ENCODE measurements at regions not wholly inside any gene's neighbourhood (a gene's known extent, or its start where the extent isn't known, plus 50 kb on each side); places are given as distances from the start of the nearest gene placed in this dataset.

GRCh38 chr3:102593812-102594602, 159.2 kb downstream of the ZPLD1 start:
- no peak for DNase-seq
- in situ Hi-C loops (cut with HindIII; ENCODE audit: low pct_ligation_motif_present, low pct_unique_long_range_greater_than_20kb, low sequenced_read_pairs): no loop called here

GRCh38 chr3:102595057-102595456, 160.2 kb downstream of the ZPLD1 start:
- in situ Hi-C loops (cut with HindIII; ENCODE audit: low pct_ligation_motif_present, low pct_unique_long_range_greater_than_20kb, low sequenced_read_pairs): no loop called here

GRCh38 chr3:102599819-102600576, 165.2 kb downstream of the ZPLD1 start:
- DNase-seq: no peak
- in situ Hi-C loops (cut with HindIII; ENCODE audit: low pct_ligation_motif_present, low pct_unique_long_range_greater_than_20kb, low sequenced_read_pairs): no loop called here

More at GRCh38 chr3:102595057-102595456, 160.2 kb downstream of the ZPLD1 start:
- DNase-seq: no peak

GRCh38 chr3:102605153-102605552, 170.3 kb downstream of the ZPLD1 start:
- in situ Hi-C loops (cut with HindIII; ENCODE audit: low pct_ligation_motif_present, low pct_unique_long_range_greater_than_20kb, low sequenced_read_pairs): no loop called here
- no peak for DNase-seq

GRCh38 chr3:102608875-102609274, 174.1 kb downstream of the ZPLD1 start:
- in situ Hi-C loops (cut with HindIII; ENCODE audit: low pct_ligation_motif_present, low pct_unique_long_range_greater_than_20kb, low sequenced_read_pairs): no loop called here
- no peak for DNase-seq

- DNase-seq: no peak
- in situ Hi-C loops (cut with HindIII; ENCODE audit: low pct_ligation_motif_present, low pct_unique_long_range_greater_than_20kb, low sequenced_read_pairs): no loop called here
Observed at GRCh38 chr3:102614021-102614569, 179.3 kb downstream of the ZPLD1 start.

GRCh38 chr3:102614585-102614984, 179.8 kb downstream of the ZPLD1 start:
- no peak for DNase-seq
- in situ Hi-C loops (cut with HindIII; ENCODE audit: low pct_ligation_motif_present, low pct_unique_long_range_greater_than_20kb, low sequenced_read_pairs): no loop called here

DNA sequence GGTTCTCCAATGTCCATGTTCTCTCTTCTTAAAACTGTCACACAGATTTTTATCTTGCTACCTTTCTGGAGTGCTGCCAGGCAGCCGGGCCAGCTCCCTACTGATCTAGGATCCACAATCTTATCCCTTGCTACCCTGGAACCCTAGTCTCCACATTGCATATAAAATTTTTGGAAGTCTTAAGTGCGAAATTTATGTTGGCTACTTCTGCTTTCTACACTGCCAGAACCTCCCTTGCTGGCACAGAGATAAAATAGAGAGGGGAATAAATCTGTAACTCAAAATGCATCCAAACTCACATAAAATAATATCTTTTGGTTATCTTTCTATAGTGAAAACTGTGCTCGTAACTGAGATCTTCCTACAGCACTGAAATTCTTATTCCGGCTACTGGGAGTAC, 182.6 kb downstream of the ZPLD1 start:
- DNase-seq: no peak
- in situ Hi-C loops (cut with HindIII; ENCODE audit: low pct_ligation_motif_present, low pct_unique_long_range_greater_than_20kb, low sequenced_read_pairs): no loop called here

- in situ Hi-C loops (cut with HindIII; ENCODE audit: low pct_ligation_motif_present, low pct_unique_long_range_greater_than_20kb, low sequenced_read_pairs): no loop called here
- DNase-seq: no peak
Observed at GRCh38 chr3:102619361-102619760, 184.5 kb downstream of the ZPLD1 start.

DNA sequence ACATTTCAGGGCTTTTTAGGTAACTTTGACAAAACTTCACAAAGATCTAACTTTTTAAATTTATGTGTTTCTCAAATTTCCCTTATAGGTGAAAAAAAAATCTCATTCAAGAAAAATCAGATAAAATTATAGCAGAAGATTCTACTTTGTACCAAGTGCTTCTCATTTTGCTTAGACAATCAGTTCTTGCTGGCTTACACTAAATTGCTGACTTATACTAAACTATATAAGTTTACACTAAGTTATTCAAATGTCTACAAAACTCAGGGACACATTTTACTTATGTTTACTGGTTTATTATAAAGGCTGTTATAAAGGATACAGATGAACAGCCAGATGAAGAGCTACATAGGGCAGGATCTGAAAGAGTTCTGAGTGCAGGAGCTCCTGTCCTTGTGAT, 195.1 kb downstream of the ZPLD1 start:
- in situ Hi-C loops (cut with HindIII; ENCODE audit: low pct_ligation_motif_present, low pct_unique_long_range_greater_than_20kb, low sequenced_read_pairs): no loop called here
- DNase-seq: no peak

- DNase-seq: no peak
- in situ Hi-C loops (cut with HindIII; ENCODE audit: low pct_ligation_motif_present, low pct_unique_long_range_greater_than_20kb, low sequenced_read_pairs): no loop called here
Observed at GRCh38 chr3:102630531-102630930, 195.7 kb downstream of the ZPLD1 start.

DNA sequence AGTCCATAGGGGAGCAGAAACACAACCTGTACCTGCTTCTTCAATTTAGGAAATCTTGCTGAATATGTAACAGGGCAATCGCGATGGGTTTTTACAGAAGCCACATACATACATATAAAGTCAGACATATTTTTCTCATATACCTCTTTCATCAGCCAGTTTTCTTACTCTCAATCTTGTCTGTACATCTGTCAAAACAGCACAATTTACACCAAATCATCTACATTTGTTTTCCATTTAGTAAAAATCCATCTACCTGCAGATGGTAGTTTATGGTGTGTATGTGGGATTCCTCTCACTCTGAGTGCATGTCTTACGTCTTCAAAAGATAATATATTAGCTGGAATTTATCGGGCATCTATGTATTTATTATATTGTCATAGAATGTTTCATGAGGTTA, 208.7 kb downstream of the ZPLD1 start:
- in situ Hi-C loops (cut with HindIII; ENCODE audit: low pct_ligation_motif_present, low pct_unique_long_range_greater_than_20kb, low sequenced_read_pairs): no loop called here
- DNase-seq: no peak

DNA sequence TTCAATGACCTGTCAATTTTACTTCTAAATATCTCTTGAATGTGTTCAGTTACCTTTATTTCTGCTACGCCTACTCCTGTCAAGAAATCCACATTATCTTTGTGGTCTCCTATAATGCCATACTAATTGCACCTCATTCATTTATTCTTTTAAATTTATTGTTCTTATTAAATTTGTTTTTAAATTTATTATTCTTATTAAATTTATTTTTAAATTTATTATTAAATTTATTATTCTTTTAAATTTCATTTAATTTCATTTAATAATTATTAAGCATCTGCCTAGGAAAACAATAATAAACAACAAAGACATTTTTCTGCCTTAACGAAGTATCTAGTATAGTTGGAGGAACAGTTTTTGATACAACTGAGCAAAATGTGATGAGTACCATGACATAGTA, 211.7 kb downstream of the ZPLD1 start:
- in situ Hi-C loops (cut with HindIII; ENCODE audit: low pct_ligation_motif_present, low pct_unique_long_range_greater_than_20kb, low sequenced_read_pairs): no loop called here
- no peak for DNase-seq

GRCh38 chr3:102660653-102661052, 225.8 kb downstream of the ZPLD1 start:
- no peak for DNase-seq
- in situ Hi-C loops (cut with HindIII; ENCODE audit: low pct_ligation_motif_present, low pct_unique_long_range_greater_than_20kb, low sequenced_read_pairs): no loop called here

- in situ Hi-C loops (cut with HindIII; ENCODE audit: low pct_ligation_motif_present, low pct_unique_long_range_greater_than_20kb, low sequenced_read_pairs): no loop called here
- DNase-seq: no peak
Observed at GRCh38 chr3:102661707-102662497, 227.1 kb downstream of the ZPLD1 start.

DNA sequence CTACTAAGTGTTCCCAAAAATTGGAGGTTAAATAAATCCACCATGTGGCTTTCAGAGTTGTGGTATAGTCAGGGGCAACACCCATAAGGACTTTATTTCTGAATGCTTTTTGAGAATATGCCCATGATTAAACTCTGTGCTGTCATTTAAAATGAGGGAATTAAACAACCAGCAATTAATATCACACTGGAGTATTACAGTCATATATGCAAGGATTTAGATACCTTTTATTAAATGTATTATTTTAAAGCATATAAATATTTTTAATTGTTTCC, 227.6 kb downstream of the ZPLD1 start:
- in situ Hi-C loops (cut with HindIII; ENCODE audit: low pct_ligation_motif_present, low pct_unique_long_range_greater_than_20kb, low sequenced_read_pairs): no loop called here
- DNase-seq: no peak

DNA sequence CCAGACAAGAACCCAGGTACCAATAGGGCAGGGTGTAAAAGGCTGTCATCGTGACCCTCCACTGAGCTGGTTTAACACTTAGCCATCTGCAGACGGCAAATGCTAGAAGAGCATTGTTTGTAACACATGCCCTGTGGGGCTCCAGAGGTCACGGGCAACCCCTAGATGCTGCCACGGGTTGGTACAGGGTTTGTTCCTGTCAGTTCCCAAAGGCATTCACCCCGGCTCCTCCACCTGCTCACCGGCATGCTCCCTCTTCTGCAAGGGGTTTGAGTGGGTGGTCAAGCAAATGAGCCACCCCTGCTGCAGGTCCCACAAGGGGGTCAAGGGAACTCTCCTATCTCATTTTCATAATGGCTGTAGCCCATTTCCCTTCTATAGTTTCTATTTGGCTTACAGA, 229.3 kb downstream of the ZPLD1 start:
- no peak for DNase-seq
- in situ Hi-C loops (cut with HindIII; ENCODE audit: low pct_ligation_motif_present, low pct_unique_long_range_greater_than_20kb, low sequenced_read_pairs): no loop called here

- in situ Hi-C loops (cut with HindIII; ENCODE audit: low pct_ligation_motif_present, low pct_unique_long_range_greater_than_20kb, low sequenced_read_pairs): no loop called here
- DNase-seq: no peak
Observed at GRCh38 chr3:102665183-102665582, 230.4 kb downstream of the ZPLD1 start.

GRCh38 chr3:102668247-102668646, 233.4 kb downstream of the ZPLD1 start:
- in situ Hi-C loops (cut with HindIII; ENCODE audit: low pct_ligation_motif_present, low pct_unique_long_range_greater_than_20kb, low sequenced_read_pairs): no loop called here
- DNase-seq: no peak
